ENCODE measurements at regions not wholly inside any gene's neighbourhood (a gene's known extent, or its start where the extent isn't known, plus 50 kb on each side); places are given as distances from the start of the nearest gene placed in this dataset.

- no peak for TF ChIP-seq BATF2 (CRISPR knock-in tag; IDR thresholded peaks at IDR 0.05)
- no peak for TF ChIP-seq ZNF710 (CRISPR knock-in tag; IDR thresholded peaks at IDR 0.05; ENCODE audit: borderline replicate concordance)
- no peak for TF ChIP-seq BRCA1 (CRISPR knock-in tag; IDR thresholded peaks at IDR 0.05)
- no peak for TF ChIP-seq ZNF432 (CRISPR knock-in tag; IDR thresholded peaks at IDR 0.05; ENCODE audit: borderline replicate concordance)
- TF ChIP-seq ELK4 (CRISPR knock-in tag; IDR thresholded peaks at IDR 0.05; ENCODE audit: borderline replicate concordance), result no peak
- TF ChIP-seq CBX5 (CRISPR knock-in tag; IDR thresholded peaks at IDR 0.05; ENCODE audit: borderline replicate concordance), result peak; percentile 89
- no peak for TF ChIP-seq NR1H2 (CRISPR knock-in tag; IDR thresholded peaks at IDR 0.05; ENCODE audit: borderline replicate concordance, low read depth)
- TF ChIP-seq SCMH1 (CRISPR knock-in tag; IDR thresholded peaks at IDR 0.05; ENCODE audit: borderline replicate concordance), result no peak
- no peak for TF ChIP-seq ETS1 (CRISPR knock-in tag; IDR thresholded peaks at IDR 0.05)
- TF ChIP-seq ZKSCAN8 (CRISPR knock-in tag; IDR thresholded peaks at IDR 0.05; ENCODE audit: borderline replicate concordance), result no peak; the same call in 1 of the 2 replicates
- no peak for TF ChIP-seq EZH2 (conservative IDR thresholded peaks at IDR 0.05; ENCODE audit: low read depth, low read length)
- no peak for TF ChIP-seq PAX8 (CRISPR knock-in tag; IDR thresholded peaks at IDR 0.05; ENCODE audit: borderline replicate concordance)
- no peak for TF ChIP-seq PAF1 (CRISPR knock-in tag; IDR thresholded peaks at IDR 0.05)
- no peak for TF ChIP-seq SOX6 (IDR thresholded peaks at IDR 0.05)
- TF ChIP-seq SOX6 (CRISPR knock-in tag; IDR thresholded peaks at IDR 0.05), result peak; percentile 93
- TF ChIP-seq RARG (CRISPR knock-in tag; IDR thresholded peaks at IDR 0.05; ENCODE audit: low read depth), result no peak
- TF ChIP-seq NR2F2 (IDR thresholded peaks at IDR 0.05; ENCODE audit: borderline replicate concordance, low read depth), result no peak; the same call in 1 of the 2 replicates
- TF ChIP-seq NCOA2 (CRISPR knock-in tag; IDR thresholded peaks at IDR 0.05), result peak; percentile 90
- TF ChIP-seq KLF6 (CRISPR knock-in tag; IDR thresholded peaks at IDR 0.05), result no peak
- no peak; the same call in 1 of the 2 replicates for TF ChIP-seq HNF1B (CRISPR knock-in tag; IDR thresholded peaks at IDR 0.05)
- peak; percentile 66 for TF ChIP-seq TBX2 (CRISPR knock-in tag; IDR thresholded peaks at IDR 0.05; ENCODE audit: borderline replicate concordance)
- no peak for TF ChIP-seq ZNF577 (CRISPR knock-in tag; IDR thresholded peaks at IDR 0.05; ENCODE audit: borderline replicate concordance, low read depth)
- no peak for TF ChIP-seq ZSCAN21 (CRISPR knock-in tag; IDR thresholded peaks at IDR 0.05; ENCODE audit: borderline replicate concordance)
Measured at GRCh38 chr2:38496927-38497669, 105.6 kb downstream of the HNRNPLL start (continued).
